Left cardiac atrium (tissue), 4 donors: ENCODE measurements at regions not wholly inside any gene's neighbourhood (a gene's known extent, or its start where the extent isn't known, plus 50 kb on each side); places are given as distances from the start of the nearest gene placed in this dataset.
"Not testable (repeated sequence)": the region's sequence is repeated elsewhere in the genome, so short reads cannot be mapped to it uniquely, and the experiment has no call there.

Source experiments
- ATAC-seq, 2 donors: fragments of 200-7000 bp; cut with Tn5 transposase; one replicate each; pipeline ENCODE4 v1.9.1; 2020; ENCODE audit warnings: mild to moderate bottlenecking in 2 of 2, moderate library complexity in 2 of 2
- DNase-seq: peaks from one replicate; pipeline ENCODE4 v3.0.0-alpha.2; 2020
- intact Hi-C, 2 donors: fragments of 100-400 bp; cut with DNase I; formaldehyde crosslinking; loops; one replicate each; pipeline versions ENCODE4 v1.14.1 to v1.15.1; 2022 to 2023
- donor health status: DM: no; HTN: yes; CAD: no.
- donor health status: DM: no; HTN: yes; CAD: no; lungs with severe emphysema.
- donor health status: DM: yes; HTN: yes; CAD: no.
- donor health status: Dilated cardiomyopathy.

DNA sequence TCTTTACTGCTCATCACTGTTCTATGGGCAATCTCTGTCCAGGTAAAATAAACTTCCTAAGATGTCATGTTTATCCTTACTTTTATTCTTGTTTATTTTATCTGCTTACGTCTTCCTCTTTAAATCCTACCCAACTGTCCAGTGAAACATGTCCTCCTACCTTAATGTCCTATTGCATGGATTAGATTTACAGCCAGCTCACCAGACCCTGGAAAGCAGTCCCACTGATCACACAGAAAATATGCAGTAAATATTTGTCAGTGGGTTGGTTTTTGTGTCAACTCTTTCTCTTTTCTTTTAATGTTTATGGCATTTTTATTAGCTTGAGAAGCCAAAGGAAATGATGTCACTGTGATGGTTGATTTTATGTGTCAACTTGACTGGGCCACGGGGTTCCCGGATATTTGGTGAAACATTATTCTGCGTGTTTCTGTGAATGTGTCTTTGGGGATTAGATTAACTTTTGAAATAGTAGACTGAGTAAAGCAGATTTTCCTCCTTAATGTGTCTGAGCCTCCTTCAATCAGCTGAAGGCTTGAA, 258.3 kb downstream of the SRGAP2C start:
- intact Hi-C loops, result no loop called here
- ATAC-seq (no peak), DNase-seq (no peak)

DNA sequence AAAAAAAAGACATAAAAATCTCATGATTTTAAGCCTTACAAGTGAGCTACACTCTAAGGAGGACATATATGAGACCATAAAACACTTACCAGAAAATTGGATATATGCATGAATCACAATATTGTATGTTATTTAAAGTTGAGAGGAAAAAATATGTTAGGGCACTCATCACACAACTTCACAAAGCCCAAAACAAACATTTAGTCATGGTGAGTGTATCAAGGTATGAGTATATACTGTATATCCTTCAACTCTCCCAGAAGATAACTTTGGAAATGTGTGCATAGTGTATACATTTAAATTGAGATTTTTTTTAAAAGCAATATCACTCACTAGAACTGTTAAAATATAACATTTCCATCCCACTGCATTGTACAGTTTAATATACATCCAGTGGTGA, 259.3 kb downstream of the SRGAP2C start:
- ATAC-seq (no peak), DNase-seq (no peak)
- intact Hi-C loops, result no loop called here

DNA sequence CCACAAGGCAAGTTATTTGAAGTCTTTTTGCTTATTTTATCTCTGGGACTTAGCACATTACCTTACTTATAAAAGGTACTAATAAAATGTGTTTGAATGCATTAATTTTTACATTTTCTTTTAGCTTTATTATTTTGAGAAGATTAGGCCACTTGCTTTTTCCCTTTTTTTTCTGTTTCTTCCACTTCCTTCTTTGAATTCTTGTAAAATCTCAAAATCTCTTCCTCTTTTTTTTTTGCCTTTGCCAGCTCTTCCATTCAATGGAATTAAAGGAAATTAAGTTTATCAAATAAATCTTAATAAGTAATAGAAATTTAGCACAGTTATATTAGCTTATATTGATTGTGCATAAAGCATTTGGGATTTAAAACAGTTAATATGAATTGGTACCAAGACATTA, 260.9 kb downstream of the SRGAP2C start:
- intact Hi-C loops, result no loop called here
- ATAC-seq (no peak), DNase-seq (no peak)

DNA sequence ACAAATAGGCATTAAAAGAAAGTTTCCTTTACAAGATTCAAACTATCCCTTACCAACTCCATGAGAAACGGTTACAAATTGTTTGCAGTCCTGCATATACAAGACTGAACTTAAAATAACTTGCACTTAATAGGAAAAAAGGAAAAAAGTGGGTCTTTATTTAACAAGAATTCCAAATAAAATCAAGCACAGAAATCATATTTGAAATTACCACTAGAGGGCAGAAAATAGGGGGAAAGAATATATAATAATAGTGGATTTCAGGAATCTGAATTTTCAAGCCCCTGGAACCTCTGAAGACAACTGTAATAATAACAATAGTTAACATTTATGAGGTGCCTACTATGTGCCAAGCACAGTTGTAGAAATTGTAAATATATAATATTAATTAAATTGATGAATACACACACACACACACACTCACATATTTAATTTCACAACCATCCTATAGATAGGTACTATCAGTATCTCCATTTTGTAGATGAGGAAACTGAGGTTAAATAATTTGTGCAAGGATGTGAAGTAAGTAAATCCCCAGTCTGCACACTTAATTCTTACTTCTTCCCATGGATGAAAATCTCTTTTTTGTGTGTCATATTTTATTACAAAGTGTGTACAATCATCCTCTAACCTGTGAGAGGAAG, 262.6 kb downstream of the SRGAP2C start:
- intact Hi-C loops, ATAC-seq, DNase-seq: not testable (repeated sequence)

DNA sequence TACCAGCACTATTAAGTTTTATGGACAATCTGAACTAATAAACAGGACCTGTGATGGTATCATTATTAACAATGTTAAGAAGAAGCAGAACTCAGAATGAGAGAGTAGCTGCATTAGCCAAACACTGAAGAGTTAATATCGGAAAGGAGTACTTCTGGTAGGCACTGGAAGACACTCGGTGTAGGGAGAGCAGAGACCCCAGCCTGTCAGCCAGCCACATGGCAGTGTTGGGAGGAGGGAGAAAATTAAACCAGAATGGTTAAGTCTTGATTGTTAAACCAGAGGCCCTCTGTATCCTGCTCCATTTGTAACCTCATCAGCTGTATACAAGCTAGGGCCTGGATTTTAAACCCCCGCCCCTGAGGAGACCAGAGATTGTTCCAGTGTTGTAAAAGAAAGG, 263.3 kb downstream of the SRGAP2C start:
- ATAC-seq, intact Hi-C loops: not testable (repeated sequence)

DNA sequence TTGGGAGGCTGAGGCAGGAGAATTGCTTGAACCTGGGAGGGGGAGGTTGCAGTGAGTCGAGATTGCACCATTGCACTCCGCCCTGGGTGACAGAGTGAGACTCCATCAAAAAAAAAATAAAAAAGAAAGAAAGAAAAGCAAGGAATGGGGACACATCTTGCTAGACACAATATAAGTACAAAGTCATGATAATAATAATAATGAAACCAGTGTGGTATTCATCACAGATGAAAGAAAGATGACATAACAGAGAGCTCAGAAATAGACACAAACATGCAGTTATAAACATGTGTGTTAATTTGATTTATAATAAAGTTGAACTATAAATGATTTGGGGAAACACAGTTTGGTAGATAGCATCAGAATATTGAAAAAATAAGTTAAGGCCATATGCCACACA, 264.1 kb downstream of the SRGAP2C start:
- intact Hi-C loops, result no loop called here
- DNase-seq, result no peak
- ATAC-seq, result no peak

More for the DNA sequence above, 263.3 kb downstream of the SRGAP2C start:
- not testable (repeated sequence) for DNase-seq

DNA sequence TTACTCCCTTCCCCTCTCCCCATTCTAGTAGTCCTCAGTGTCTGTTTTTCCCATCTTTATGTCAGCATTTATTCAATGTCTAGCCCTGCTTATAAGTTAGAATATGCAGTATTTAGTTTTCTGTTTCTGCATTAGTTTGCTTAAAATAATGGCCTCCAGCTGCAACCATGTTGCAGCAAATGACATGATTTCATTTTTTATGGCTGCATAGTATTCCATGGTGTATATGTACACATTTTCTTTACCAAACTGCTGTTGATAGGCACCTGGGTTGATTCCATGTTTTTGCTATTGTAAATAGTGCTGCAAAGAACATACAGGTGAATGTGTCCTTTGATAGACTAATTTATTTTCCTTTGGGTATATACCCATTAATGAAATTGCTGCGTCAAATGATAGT, 267.7 kb downstream of the SRGAP2C start:
- intact Hi-C loops, result no loop called here
- no peak for ATAC-seq
- DNase-seq, result no peak

DNA sequence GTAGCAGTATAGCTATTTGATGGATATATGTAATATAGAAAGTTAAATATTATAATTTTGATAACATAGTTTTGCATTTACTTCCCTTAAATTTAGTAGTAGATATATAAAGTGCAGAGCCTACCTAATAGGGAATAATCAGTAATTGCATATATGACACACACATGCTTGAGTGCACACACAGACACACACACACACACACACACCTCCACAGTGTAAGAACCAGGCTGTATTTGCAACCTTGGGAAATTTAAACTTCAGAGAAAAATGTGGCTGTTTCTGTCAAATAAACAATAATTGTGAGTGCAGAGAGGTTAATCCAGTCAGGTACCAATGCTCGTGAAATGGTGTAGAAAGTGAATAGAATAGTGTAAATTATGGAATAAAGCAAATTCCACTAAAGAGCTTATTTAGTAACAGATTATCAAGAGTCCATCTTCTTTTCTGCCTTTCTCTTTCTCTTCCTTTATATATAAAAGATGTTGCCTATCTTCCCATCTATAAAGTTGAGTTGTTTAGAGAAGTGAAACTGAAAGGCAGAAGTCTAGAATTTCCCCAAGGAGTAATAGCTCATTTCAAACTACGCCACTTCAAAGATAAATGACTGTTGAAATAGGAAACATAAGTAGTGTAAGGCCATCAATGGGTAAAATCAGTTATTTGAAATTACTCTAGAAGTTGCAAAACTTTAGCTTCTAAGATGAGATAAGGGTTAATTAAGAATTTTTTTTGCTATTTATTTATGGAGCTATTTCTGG, 273.7 kb downstream of the SRGAP2C start:
- ATAC-seq (peak in 1 of 2 donors; percentile 41), DNase-seq (no peak)
- intact Hi-C loops, result no loop called here

DNA sequence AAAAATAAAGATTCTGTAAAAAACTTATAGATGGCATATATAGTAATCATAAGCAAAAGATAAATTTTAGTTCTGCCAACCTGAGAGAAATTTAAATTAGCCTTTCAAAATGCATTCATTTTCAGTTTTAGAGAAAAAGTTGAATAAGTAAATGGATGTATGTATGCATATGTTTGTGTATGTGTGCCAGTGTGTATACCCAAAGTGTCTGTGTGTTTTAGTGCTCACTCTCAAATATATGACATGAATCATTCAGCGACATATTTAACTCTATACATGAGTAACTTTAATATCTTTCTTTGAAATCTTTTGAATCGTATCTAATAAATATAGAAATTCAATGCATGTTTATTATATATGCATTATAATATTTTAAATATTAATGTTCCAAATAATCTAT, 274.5 kb downstream of the SRGAP2C start:
- intact Hi-C loops, result no loop called here

DNA sequence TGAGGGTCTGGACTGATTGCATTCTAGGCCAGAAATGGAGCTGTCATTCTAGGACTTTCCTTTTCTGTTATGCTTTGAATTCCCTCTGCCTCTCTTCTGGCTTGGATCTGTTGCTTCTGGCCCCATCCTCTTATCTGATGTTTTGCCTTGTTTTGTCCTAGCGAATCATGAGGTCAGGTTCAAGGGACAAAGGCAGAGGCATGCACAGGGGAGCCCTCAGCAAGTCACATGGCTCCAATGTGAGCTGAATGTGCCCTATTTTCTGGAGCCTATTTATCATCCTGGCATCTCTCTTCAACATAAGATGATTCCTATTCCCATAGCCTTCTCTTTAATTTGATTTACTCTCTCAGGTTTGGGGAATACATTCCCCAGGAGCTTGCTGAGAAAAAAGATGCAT, 284.6 kb downstream of the SRGAP2C start:
- DNase-seq, intact Hi-C loops, ATAC-seq: not testable (repeated sequence)

More for the DNA sequence above, 274.5 kb downstream of the SRGAP2C start:
- DNase-seq (no peak), ATAC-seq (no peak)

DNA sequence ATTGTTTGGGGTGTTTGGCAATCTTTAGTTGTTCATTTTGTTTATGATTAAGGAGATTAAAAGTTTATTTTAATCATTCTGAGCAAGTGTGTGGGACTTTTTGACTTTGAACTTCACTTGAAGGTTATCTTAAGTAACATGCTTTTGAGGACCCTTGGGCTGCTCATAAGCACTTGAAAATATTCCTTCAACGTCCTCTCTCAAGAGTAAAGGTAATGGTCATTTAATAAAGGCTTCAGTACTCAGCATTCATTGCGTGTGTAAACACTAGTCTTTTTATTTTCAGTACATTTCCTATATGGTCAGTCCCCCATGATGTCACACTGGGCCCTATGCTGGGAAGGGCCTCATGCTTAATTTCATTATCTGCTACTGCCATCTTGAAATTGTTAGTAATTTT, 285.6 kb downstream of the SRGAP2C start:
- ATAC-seq, DNase-seq, intact Hi-C loops: not testable (repeated sequence)

DNA sequence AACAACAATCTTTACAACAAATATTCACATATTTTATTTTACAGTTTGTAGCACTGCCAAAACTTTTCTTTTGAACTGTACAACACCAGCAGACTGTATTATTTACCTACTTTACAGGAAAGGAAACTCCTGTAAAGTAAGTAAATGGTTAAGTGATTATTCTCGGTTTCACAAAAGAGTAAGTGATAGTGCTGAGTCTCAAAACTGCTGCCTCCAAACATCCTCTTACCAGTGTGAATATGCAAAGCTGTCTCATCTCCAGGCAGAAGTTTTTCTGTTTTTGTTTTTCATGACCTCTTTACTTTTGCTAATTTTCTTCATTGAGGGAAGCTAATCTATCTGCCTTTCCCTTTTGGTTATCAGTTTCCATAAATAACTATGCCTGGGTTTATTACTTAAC, 286.7 kb downstream of the SRGAP2C start:
- no peak for ATAC-seq
- intact Hi-C loops, result no loop called here
- no peak for DNase-seq

DNA sequence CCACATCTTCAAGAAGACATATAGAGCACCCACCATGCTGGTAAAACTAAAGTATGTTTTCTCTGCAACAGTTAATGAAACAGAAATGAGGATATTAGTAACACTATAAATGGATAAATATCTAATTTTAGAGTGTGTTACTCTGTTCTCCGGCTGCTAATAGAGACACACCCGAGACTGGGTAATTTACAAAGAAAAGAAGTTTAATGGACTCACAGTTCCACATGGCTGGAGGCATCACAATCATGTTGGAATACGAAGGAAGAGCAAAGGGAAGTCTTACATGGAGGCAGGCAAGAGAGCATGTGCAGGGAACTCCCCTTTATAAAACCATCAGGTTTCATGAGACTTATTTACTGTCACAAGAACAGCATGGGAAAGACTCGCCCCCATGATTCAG, 287.2 kb downstream of the SRGAP2C start:
- no peak for ATAC-seq
- intact Hi-C loops, result no loop called here
- DNase-seq, result no peak

DNA sequence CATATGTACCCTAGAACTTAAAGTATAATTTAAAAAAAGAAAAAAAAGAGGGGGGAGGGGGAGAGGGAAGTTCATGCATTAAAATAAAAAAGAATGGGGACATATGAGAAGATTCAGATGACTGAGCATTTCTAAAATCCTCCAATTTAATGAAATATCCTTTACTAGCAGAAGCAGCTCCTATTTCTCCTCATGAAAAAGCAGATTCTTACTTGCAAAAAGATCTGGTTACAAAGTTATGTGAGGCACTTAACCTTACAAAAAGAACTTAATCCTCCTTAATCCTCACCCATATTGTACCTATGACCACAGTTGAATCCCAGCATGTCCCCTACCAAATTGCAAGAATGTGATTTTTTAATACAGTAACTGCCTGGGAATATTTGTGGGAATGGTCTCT, 298.5 kb downstream of the SRGAP2C start:
- intact Hi-C loops, result no loop called here
- no peak for DNase-seq

DNA sequence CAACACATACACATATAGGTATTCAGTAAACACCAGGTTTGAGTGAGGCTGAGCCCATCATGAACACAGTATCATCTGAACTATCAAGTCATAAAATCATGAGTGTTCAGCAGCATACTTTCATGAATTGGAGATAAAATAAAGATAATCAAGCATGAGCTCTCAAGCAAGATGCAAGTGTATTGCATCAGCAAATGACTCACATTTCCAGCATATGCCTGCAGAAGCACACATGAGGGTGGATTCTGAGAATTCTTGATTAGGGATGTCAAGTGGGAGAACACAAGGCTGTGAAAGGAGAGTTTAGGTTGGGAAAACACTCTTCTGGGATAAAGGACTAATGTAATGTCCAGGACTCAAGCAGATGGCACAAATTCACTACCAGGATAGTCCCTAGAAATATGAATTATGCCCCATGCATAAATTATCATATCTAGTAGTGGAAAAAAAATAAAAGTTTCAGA, 299.2 kb downstream of the SRGAP2C start:
- ATAC-seq, result peak in 1 of 2 donors; percentile 84
- DNase-seq, result no peak
- intact Hi-C loops, result no loop called here

More for the DNA sequence above, 298.5 kb downstream of the SRGAP2C start:
- no peak for ATAC-seq

DNA sequence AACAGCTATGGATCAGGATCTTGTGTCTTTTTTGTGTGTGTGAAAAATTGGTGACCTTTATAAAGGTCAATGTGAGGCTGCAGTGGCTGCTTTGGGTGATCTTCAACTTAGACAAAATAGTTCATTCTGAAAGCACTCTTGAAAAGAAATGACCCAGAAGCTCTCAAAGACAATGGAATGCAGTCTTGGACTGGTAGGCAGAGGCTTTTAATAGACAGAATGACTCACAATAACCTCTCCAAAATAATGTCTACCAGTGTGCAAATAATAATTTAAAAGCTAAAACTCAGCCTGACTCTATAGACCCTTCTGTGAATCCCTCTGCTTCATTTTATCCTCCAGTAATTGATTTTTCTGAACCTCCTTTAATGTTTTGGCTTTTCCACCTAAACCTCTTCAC, 310.0 kb downstream of the SRGAP2C start:
- DNase-seq, intact Hi-C loops, ATAC-seq: not testable (repeated sequence)

DNA sequence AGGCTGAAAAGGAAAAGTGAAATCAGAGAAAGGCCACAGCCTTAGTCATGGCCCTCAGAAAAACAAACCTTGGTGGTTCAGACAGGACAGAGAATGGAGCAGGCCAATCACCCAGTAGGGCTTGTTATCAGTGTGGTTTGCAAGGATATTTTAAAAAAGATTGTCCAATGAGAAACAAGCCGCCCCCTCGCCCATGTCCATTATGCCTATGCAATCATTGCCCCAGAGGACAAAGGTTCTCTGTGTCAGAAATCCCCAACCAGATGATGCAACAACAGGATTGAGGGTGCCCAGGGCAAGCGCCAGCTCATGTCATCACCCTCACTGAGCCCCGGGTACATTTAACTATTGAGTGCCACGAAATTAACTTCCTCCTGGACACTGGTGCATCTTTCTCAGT, 326.7 kb downstream of the SRGAP2C start:
- intact Hi-C loops, DNase-seq: not testable (repeated sequence)
- peak in 1 of 2 donors; percentile 61 for ATAC-seq

DNA sequence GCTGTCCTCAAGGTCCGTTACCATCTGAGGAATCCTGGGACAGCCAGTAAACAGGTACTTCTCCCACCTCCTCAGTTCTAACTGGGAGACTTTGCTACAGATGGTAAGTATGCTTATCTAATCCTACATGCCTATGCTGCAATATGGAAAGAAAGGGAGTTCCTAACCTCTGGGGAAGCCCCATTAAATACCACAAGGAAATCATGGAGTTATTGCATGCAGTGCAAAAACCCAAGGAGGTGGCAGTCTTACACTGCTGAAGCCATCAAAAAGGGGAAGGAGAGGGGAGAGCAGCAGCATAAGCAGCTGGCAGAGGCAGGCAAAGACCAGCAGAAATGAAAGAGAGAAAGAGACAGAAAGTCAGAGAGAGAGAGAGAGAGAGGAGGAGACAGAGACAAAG, 327.1 kb downstream of the SRGAP2C start:
- intact Hi-C loops, ATAC-seq: not testable (repeated sequence)

DNA sequence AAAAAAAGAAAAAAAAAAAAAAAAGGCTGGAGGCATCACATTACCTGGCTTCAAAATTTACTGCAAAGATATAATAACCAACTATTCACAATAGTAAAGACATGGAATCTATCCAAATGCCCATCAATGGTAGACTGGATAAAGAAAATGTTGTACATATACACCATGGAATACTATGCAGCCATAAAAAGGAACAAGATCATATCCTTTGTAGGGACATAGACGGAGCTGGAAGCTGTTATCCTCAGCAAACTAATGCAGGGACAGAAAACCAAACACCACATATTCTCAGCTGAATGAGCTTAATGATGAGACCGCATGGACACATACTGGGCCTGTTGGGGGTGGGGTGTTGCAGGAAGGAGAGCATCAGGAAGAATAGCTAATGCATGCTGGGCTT, 330.5 kb downstream of the SRGAP2C start:
- DNase-seq, result no peak
- intact Hi-C loops, result no loop called here

More for the DNA sequence above, 327.1 kb downstream of the SRGAP2C start:
- not testable (repeated sequence) for DNase-seq

DNA sequence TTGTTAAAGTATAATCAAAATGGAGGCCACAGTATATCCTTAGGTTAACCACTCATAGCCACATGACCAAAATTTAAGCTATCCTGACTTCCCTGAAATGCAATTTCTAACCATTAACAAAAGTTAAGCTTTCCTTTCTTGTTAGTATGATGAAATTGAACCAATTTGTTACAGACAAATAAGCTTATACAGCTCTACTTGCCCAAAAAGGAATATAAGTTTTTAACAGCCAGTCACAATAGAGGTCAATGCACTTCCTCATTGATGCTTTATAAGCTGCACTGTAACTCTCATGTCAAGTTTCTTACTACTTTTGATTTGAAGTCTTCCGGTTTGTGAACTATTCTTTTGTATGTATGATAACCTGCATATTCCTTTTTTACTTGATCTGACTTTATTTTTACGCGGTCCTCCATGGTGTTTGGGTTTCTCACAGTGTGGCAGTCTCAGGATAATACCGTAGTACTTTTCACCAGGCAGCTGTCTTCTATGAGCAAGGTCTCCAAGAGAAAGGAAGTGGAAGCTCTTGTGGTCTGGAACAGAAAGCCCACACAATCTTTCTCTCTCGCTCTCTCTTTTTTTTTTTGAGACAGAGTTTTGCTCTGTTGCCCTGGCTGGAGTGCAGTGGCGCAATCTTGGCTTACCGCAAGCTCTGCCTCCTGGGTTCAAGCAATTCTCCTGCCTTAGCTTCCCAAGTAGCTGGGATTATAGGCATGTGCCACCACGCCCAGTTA, 331.6 kb downstream of the SRGAP2C start:
- DNase-seq, result peak; percentile 39
- intact Hi-C loops, result no loop called here
- peak; percentile 53 to 64 for ATAC-seq

More for the DNA sequence above, 330.5 kb downstream of the SRGAP2C start:
- ATAC-seq, result no peak
